Caco-2 (cell line): ENCODE measurements at regions not wholly inside any gene's neighbourhood (a gene's known extent, or its start where the extent isn't known, plus 50 kb on each side); places are given as distances from the start of the nearest gene placed in this dataset.

Experiments used
- BruUV-seq: library from RNA; stranded (reverse); fragments of 400-500 nt; replicated peaks from 2 replicates; lab custom pipeline; 2021; lab: Mats Ljungman, UMichigan
- CTCF ChIA-PET: fragments of 300-600 bp; sonication (Branson Sonifier 250); formaldehyde crosslinking; loops from one replicate; lab custom pipeline; 2022; ENCODE audit warnings: antibody characterized with exemption; lab: Charles Lee
- POLR2A ChIA-PET: fragments of 300-600 bp; sonication (Branson Sonifier 250); formaldehyde crosslinking; loops from one replicate; lab custom pipeline; 2022; ENCODE audit warnings: antibody characterized with exemption; lab: Charles Lee
- DNase-seq, 2 experiments: peaks; one replicate each; pipeline versions ENCODE4 v3.0.0 to v3.0.0-alpha.2; 2020 to 2022
- H3K27me3 ChIP-seq: replicated peaks from 2 replicates; pipeline ENCODE4 v1.6.0; 2011; ENCODE audit warnings: low read length; ENCODE audit not compliant: control insufficient read depth, insufficient read depth
- H3K36me3 ChIP-seq: 2 replicates; pipeline ENCODE4 v1.5.1; 2011; ENCODE audit warnings: low read length; ENCODE audit not compliant: control insufficient read depth, insufficient read depth
- H3K4me1 ChIP-seq: fragments of 250-450 bp; sonication (Bioruptor Pico); 2 replicates; pipeline ENCODE4 v1.5.1; 2020; ENCODE audit warnings: mild to moderate bottlenecking
- H3K4me3 ChIP-seq: 2 replicates; pipeline ENCODE4 v1.5.1; 2011; ENCODE audit warnings: low read depth, mild to moderate bottlenecking, control low read depth, low read length
- H3K9me3 ChIP-seq: fragments of 250-450 bp; sonication (Bioruptor Pico); 2 replicates; pipeline ENCODE4 v1.5.1; 2020; ENCODE audit warnings: mild to moderate bottlenecking, moderate library complexity
- H3K27ac Mint-ChIP-seq: one replicate; pipeline ENCODE4 v1.8.0; 2022; ENCODE audit warnings: mixed read lengths; ENCODE audit not compliant: unreplicated experiment
- H3K27me3 Mint-ChIP-seq: one replicate; pipeline ENCODE4 v1.8.0; 2022; ENCODE audit warnings: mixed read lengths; ENCODE audit not compliant: insufficient read depth, unreplicated experiment
- H3K36me3 Mint-ChIP-seq: one replicate; pipeline ENCODE4 v1.8.0; 2022; ENCODE audit warnings: mild to moderate bottlenecking, mixed read lengths; ENCODE audit not compliant: insufficient read depth, unreplicated experiment
- H3K4me1 Mint-ChIP-seq: one replicate; pipeline ENCODE4 v1.8.0; 2022; ENCODE audit warnings: low read depth, mixed read lengths; ENCODE audit not compliant: unreplicated experiment
- H3K4me3 Mint-ChIP-seq: one replicate; pipeline ENCODE4 v1.8.0; 2022; ENCODE audit warnings: mild to moderate bottlenecking, moderate library complexity, mixed read lengths; ENCODE audit not compliant: unreplicated experiment
- H3K9me3 Mint-ChIP-seq: one replicate; pipeline ENCODE4 v1.8.0; 2022; ENCODE audit warnings: mixed read lengths; ENCODE audit not compliant: unreplicated experiment
- CTCF ChIP-seq, 2 experiments: fragments of 200-600 bp in 1 of 2; IDR thresholded peaks; 1 replicate in 1 of 2; 2 replicates in 1 of 2; pipeline versions ENCODE4 v1.5.1 to v1.8.0; 2011 to 2022; ENCODE audit warnings: antibody characterized with exemption in 1 of 2, control low read depth in 1 of 2, inconsistent platforms in 1 of 2, low read depth in 1 of 2, low read length in 1 of 2, mild to moderate bottlenecking in 1 of 2, moderate library complexity in 1 of 2; ENCODE audit not compliant: insufficient read depth in 1 of 2, severe bottlenecking in 1 of 2, unreplicated experiment in 1 of 2
- intact Hi-C: fragments of 100-400 bp; cut with micrococcal nuclease; formaldehyde crosslinking; loops from one replicate; pipeline ENCODE4 v1.10.0; 2022; ENCODE audit not compliant: unreplicated experiment

- Mint-ChIP-seq H3K36me3 (no peaks in the 10 kb centered on the region), H3K27ac (no peak overlapping the region), H3K4me1 (no peaks in the 10 kb centered on the region), H3K9me3 (no peaks in the 10 kb centered on the region), H3K27me3 (no peaks in the 10 kb centered on the region), H3K4me3 (no peak overlapping the region)
- DNase-seq, result no peak
- Histone ChIP-seq H3K4me3 (no peak overlapping the region), H3K9me3 (peaks cover 3% of the 10 kb centered on the region; the same call in 1 of the 2 replicates), H3K4me1 (no peaks in the 10 kb centered on the region), H3K27me3 (no peaks in the 10 kb centered on the region), H3K36me3 (no peaks in the 10 kb centered on the region)
- TF ChIP-seq CTCF (IDR thresholded peaks at IDR 0.05; ENCODE audit: insufficient read depth in 1 of 2, low read depth in 1 of 2, low read length in 1 of 2, severe bottlenecking in 1 of 2, unreplicated experiment in 1 of 2), result no peak
- ChIA-PET POLR2A (no interaction called here), CTCF (no interaction called here)
- intact Hi-C loops, result no loop called here
- BruUV-seq, result no TSS peak
Observed at GRCh38 chr5:27700526-27700925, 662.1 kb upstream of the CDH9 start.

- H3K36me3 ChIP-seq, result no peaks in the 10 kb centered on the region
- DNase-seq, result peak; percentile 12 to 29
- Mint-ChIP-seq H3K27ac (no peak overlapping the region), H3K9me3 (peaks cover 9% of the 10 kb centered on the region), H3K27me3 (no peaks in the 10 kb centered on the region), H3K36me3 (no peaks in the 10 kb centered on the region), H3K4me1 (no peaks in the 10 kb centered on the region), H3K4me3 (no peak overlapping the region)
- H3K4me3 ChIP-seq, result no peak overlapping the region
- ChIA-PET CTCF (no interaction called here), POLR2A (no interaction called here)
- H3K27me3 ChIP-seq, result no peaks in the 10 kb centered on the region
- no peaks in the 10 kb centered on the region for H3K4me1 ChIP-seq
- TF ChIP-seq CTCF (IDR thresholded peaks at IDR 0.05; ENCODE audit: insufficient read depth in 1 of 2, low read depth in 1 of 2, low read length in 1 of 2, severe bottlenecking in 1 of 2, unreplicated experiment in 1 of 2), result peak; percentile 27 to 28
- intact Hi-C loops, result no loop called here
- H3K9me3 ChIP-seq, result no peaks in the 10 kb centered on the region
- no TSS peak for BruUV-seq
Observed at GRCh38 chr5:27682600-27682999, 644.2 kb upstream of the CDH9 start.

- ChIA-PET POLR2A (no interaction called here), CTCF (no interaction called here)
- intact Hi-C loops, result no loop called here
- no TSS peak for BruUV-seq
- TF ChIP-seq CTCF (IDR thresholded peaks at IDR 0.05; ENCODE audit: insufficient read depth in 1 of 2, low read depth in 1 of 2, low read length in 1 of 2, severe bottlenecking in 1 of 2, unreplicated experiment in 1 of 2), result no peak
- Mint-ChIP-seq H3K9me3 (no peaks in the 10 kb centered on the region), H3K4me3 (no peak overlapping the region), H3K27ac (no peak overlapping the region), H3K4me1 (peaks cover 7% of the 10 kb centered on the region), H3K27me3 (no peaks in the 10 kb centered on the region), H3K36me3 (no peaks in the 10 kb centered on the region)
- H3K36me3 ChIP-seq, result no peaks in the 10 kb centered on the region
- no peak for DNase-seq
- H3K9me3 ChIP-seq, result no peaks in the 10 kb centered on the region
- H3K27me3 ChIP-seq, result no peaks in the 10 kb centered on the region
- no peak overlapping the region for H3K4me3 ChIP-seq
- H3K4me1 ChIP-seq, result no peaks in the 10 kb centered on the region; the same call in 1 of the 2 replicates
Observed at GRCh38 chr5:27652505-27652904, 614.1 kb upstream of the CDH9 start.
